H1 (cell line): ENCODE measurements at regions not wholly inside any gene's neighbourhood (a gene's known extent, or its start where the extent isn't known, plus 50 kb on each side); places are given as distances from the start of the nearest gene placed in this dataset.

ENCODE experiments used
- CTCF ChIA-PET: fragments of 300-600 bp; sonication (Branson Sonifier 250); formaldehyde crosslinking; loops from one replicate; lab custom pipeline; 2021; ENCODE audit not compliant: partially characterized antibody; lab: Charles Lee
- POLR2A ChIA-PET: fragments of 300-600 bp; sonication (Branson Sonifier 250); formaldehyde crosslinking; loops from one replicate; lab custom pipeline; 2021; ENCODE audit warnings: inconsistent platforms; ENCODE audit not compliant: partially characterized antibody; lab: Charles Lee
- DNase-seq, 2 experiments: peaks; one replicate each; pipeline versions ENCODE4 v3.0.0 to v3.0.0-alpha.2; 2010 to 2022; ENCODE audit warnings: low spot score in 2 of 2, low read depth in 1 of 2, mixed read lengths in 1 of 2
- FAIRE-seq: peaks from 2 replicates; lab custom pipeline; 2011; peaks lifted over from hg19 to GRCh38; lab: Jason Lieb, UNC
- H2AFZ ChIP-seq: 2 replicates; pipeline ENCODE4 v1.8.1; 2012; ENCODE audit warnings: low read length, inconsistent platforms
- H2AK5ac ChIP-seq: 2 replicates; pipeline ENCODE4 v1.6.1; 2013; ENCODE audit warnings: low read depth, low read length
- H2BK120ac ChIP-seq: replicated peaks from 2 replicates; pipeline ENCODE3; 2013; ENCODE audit warnings: low read depth, low read length, inconsistent platforms
- H2BK12ac ChIP-seq: 2 replicates; pipeline ENCODE4 v1.6.1; 2013; ENCODE audit warnings: low read depth, low read length
- H2BK15ac ChIP-seq: 2 replicates; pipeline ENCODE4 v1.6.1; 2013; ENCODE audit warnings: low read length
- H2BK20ac ChIP-seq: 2 replicates; pipeline ENCODE4 v1.6.1; 2013; ENCODE audit warnings: low read length
- H2BK5ac ChIP-seq: 2 replicates; pipeline ENCODE4 v1.6.1; 2013; ENCODE audit warnings: low read depth, low read length
- H3K14ac ChIP-seq: 2 replicates; pipeline ENCODE4 v1.6.1; 2013; ENCODE audit warnings: inconsistent platforms; ENCODE audit not compliant: insufficient read length
- H3K18ac ChIP-seq: 2 replicates; pipeline ENCODE4 v1.6.1; 2013; ENCODE audit warnings: low read length; ENCODE audit errors: extremely low read depth
- H3K23ac ChIP-seq: 2 replicates; pipeline ENCODE4 v1.6.1; 2013; ENCODE audit warnings: inconsistent platforms; ENCODE audit not compliant: insufficient read length
- H3K23me2 ChIP-seq: 2 replicates; pipeline ENCODE4 v1.6.1; 2013; ENCODE audit warnings: low read depth, low read length
- H3K27ac ChIP-seq: 2 replicates; pipeline ENCODE4 v1.6.1; 2011; ENCODE audit warnings: low read depth, low read length, inconsistent platforms
- H3K27me3 ChIP-seq, 4 experiments: replicated peaks in 1 of 4; 1 replicate in 1 of 4; 2 replicates in 3 of 4; pipeline versions ENCODE4 v1.6.1 to v1.8.1; 2011 to 2013; ENCODE audit warnings: low read length in 3 of 4, mild to moderate bottlenecking in 3 of 4, inconsistent platforms in 2 of 4, mixed read lengths in 2 of 4, moderate library complexity in 1 of 4; ENCODE audit not compliant: control insufficient read depth in 3 of 4, insufficient read depth in 3 of 4; ENCODE audit errors: extremely low read depth in 1 of 4
- H3K36me3 ChIP-seq, 4 experiments: 2 replicates each; pipeline versions ENCODE4 v1.6.1 to v1.8.1; 2011 to 2013; ENCODE audit warnings: mild to moderate bottlenecking in 4 of 4, low read length in 3 of 4, moderate library complexity in 2 of 4, control low read depth in 1 of 4, inconsistent platforms in 1 of 4; ENCODE audit not compliant: insufficient read depth in 4 of 4, control insufficient read depth in 2 of 4
- H3K4ac ChIP-seq: replicated peaks from 2 replicates; pipeline ENCODE3; 2013; ENCODE audit warnings: low read length, low read depth, mixed read lengths, inconsistent platforms; ENCODE audit not compliant: insufficient read length
- H3K4me1 ChIP-seq, 4 experiments: replicated peaks in 1 of 4; 1 replicate in 1 of 4; 2 replicates in 3 of 4; pipeline versions ENCODE4 v1.6.1 to v1.8.1; 2011 to 2013; ENCODE audit warnings: low read length in 3 of 4, inconsistent platforms in 2 of 4, mixed read lengths in 1 of 4; ENCODE audit not compliant: insufficient read depth in 4 of 4, control insufficient read depth in 3 of 4
- H3K4me2 ChIP-seq, 2 experiments: 2 replicates each; pipeline versions ENCODE4 v1.6.1 to v1.8.1; 2011 to 2013; ENCODE audit warnings: low read depth in 2 of 2, low read length in 2 of 2, control low read depth in 1 of 2, inconsistent platforms in 1 of 2, mild to moderate bottlenecking in 1 of 2; ENCODE audit not compliant: insufficient read depth in 1 of 2
- H3K4me3 ChIP-seq, 4 experiments: fragments of 200-600, 300-600 bp in 1 of 4; sonication (generic), shearing (Covaris generic), sonication (Bioruptor Twin) in 1 of 4; 2 replicates each; pipeline versions ENCODE4 v1.5.1 to v1.8.1; 2011 to 2016; ENCODE audit warnings: low read length in 4 of 4, low read depth in 3 of 4, control low read depth in 2 of 4, inconsistent platforms in 2 of 4, mild to moderate bottlenecking in 2 of 4, mixed read lengths in 1 of 4, moderate library complexity in 1 of 4; ENCODE audit not compliant: insufficient read depth in 2 of 4; ENCODE audit errors: extremely low read depth in 1 of 4
- H3K56ac ChIP-seq: replicated peaks from 2 replicates; pipeline ENCODE3; 2013; ENCODE audit warnings: low read depth, mild to moderate bottlenecking, mixed read lengths, low read length, inconsistent platforms; ENCODE audit not compliant: insufficient read length
- H3K79me1 ChIP-seq: 2 replicates; pipeline ENCODE4 v1.6.1; 2013; ENCODE audit warnings: low read depth, low read length, control low read depth
- H3K79me2 ChIP-seq, 2 experiments: 2 replicates each; pipeline versions ENCODE4 v1.6.1 to v1.8.1; 2012 to 2013; ENCODE audit warnings: low read length in 2 of 2, mild to moderate bottlenecking in 2 of 2, inconsistent platforms in 1 of 2; ENCODE audit not compliant: insufficient read depth in 2 of 2, control insufficient read depth in 1 of 2
- H3K9ac ChIP-seq, 4 experiments: replicated peaks in 1 of 4; 1 replicate in 1 of 4; 2 replicates in 3 of 4; pipeline versions ENCODE4 v1.6.1 to v1.8.1; 2011 to 2013; ENCODE audit warnings: low read depth in 3 of 4, low read length in 3 of 4, control low read depth in 2 of 4, mild to moderate bottlenecking in 2 of 4, moderate library complexity in 2 of 4, inconsistent platforms in 1 of 4; ENCODE audit errors: extremely low read depth in 1 of 4
- H3K9me3 ChIP-seq, 2 experiments: 2 replicates each; pipeline versions ENCODE4 v1.6.1 to v1.8.1; 2012 to 2013; ENCODE audit warnings: mild to moderate bottlenecking in 2 of 2, moderate library complexity in 2 of 2, control low read depth in 1 of 2, inconsistent platforms in 1 of 2, low read depth in 1 of 2, low read length in 1 of 2, mixed read lengths in 1 of 2; ENCODE audit not compliant: insufficient read depth in 2 of 2
- H4K20me1 ChIP-seq, 2 experiments: replicated peaks in 1 of 2; 2 replicates each; pipeline versions ENCODE3 to v1.8.1; 2011 to 2013; ENCODE audit warnings: inconsistent platforms in 2 of 2, low read length in 2 of 2, mild to moderate bottlenecking in 1 of 2; ENCODE audit not compliant: insufficient read depth in 2 of 2, control insufficient read depth in 1 of 2
- H4K5ac ChIP-seq: 2 replicates; pipeline ENCODE4 v1.6.1; 2013; ENCODE audit warnings: low read length, low read depth, mixed read lengths, inconsistent platforms; ENCODE audit not compliant: insufficient read length
- H4K8ac ChIP-seq: 2 replicates; pipeline ENCODE4 v1.8.0; 2013; ENCODE audit warnings: mild to moderate bottlenecking, moderate library complexity, low read length, inconsistent platforms; ENCODE audit not compliant: insufficient read depth; ENCODE audit errors: extremely low read depth
- H4K91ac ChIP-seq: replicated peaks from 2 replicates; pipeline ENCODE3; 2013; ENCODE audit warnings: low read length, mixed read lengths, inconsistent platforms; ENCODE audit not compliant: insufficient read length
- BACH1 ChIP-seq: IDR thresholded peaks from 2 replicates; pipeline ENCODE4 v1.6.1; 2012; ENCODE audit warnings: low read length, improper control_type of control experiment
- BRCA1 ChIP-seq: IDR thresholded peaks from 2 replicates; pipeline ENCODE4 v1.6.1; 2012; ENCODE audit warnings: low read depth, low read length, improper control_type of control experiment
- HDAC6 ChIP-seq: IDR thresholded peaks from one replicate; pipeline ENCODE4 v1.7.1; 2012; ENCODE audit warnings: low read depth, mild to moderate bottlenecking, inconsistent platforms, low read length, moderate library complexity
- MAFK ChIP-seq: IDR thresholded peaks from 2 replicates; pipeline ENCODE4 v1.6.1; 2012; ENCODE audit warnings: low read depth, mild to moderate bottlenecking, improper control_type of control experiment, low read length
- POU5F1 ChIP-seq: IDR thresholded peaks from 2 replicates; pipeline ENCODE4 v1.6.1; 2011; ENCODE audit warnings: low read depth, mild to moderate bottlenecking, low read length, moderate library complexity
- RBBP5 ChIP-seq: IDR thresholded peaks from 2 replicates; pipeline ENCODE4 v1.7.1; 2012; ENCODE audit warnings: low read depth, mild to moderate bottlenecking, inconsistent platforms, low read length, moderate library complexity, borderline replicate concordance
- SRF ChIP-seq: IDR thresholded peaks from 2 replicates; pipeline ENCODE4 v1.6.1; 2011; ENCODE audit warnings: mild to moderate bottlenecking, low read depth, low read length, moderate library complexity
- WGBS, 2 experiments: shearing (Covaris generic) in 1 of 2; methylation state at CpG; one replicate each; pipeline versions ENCODE4 v1.1.6 to v1.1.7; 2013 to 2015; ENCODE audit warnings: low lambda C conversion rate in 2 of 2, mixed read lengths in 2 of 2, inconsistent platforms in 1 of 2, low coverage in 1 of 2, missing lambda C conversion rate in 1 of 2; ENCODE audit not compliant: insufficient replicate concordance in 2 of 2, insufficient coverage in 1 of 2, insufficient read length in 1 of 2; ENCODE audit errors: extremely low coverage in 1 of 2, missing lambda C conversion rate in 1 of 2; 5-methylcytosine and 5-hydroxymethylcytosine counted together

DNA sequence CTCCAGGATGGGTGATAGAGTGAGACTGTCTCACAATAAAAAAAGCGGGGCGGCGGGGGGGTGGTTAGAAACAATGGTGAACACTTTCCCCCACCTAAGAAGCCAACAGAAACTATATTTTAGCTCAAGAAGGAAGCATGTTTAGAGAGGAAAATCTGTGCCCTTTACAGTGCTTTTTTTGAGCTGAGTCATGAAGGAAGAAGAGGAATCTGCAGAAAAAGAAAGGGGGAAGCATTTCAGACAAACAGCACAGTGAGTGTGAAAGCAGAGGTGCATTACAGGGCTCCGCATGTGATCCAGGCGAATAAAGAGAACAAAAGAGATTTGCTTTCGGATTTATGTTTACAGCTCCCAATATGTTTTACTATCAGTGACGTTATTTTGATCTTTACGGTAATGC is 1504.6 kb upstream of the WWC1 start:
- Histone ChIP-seq H3K79me2 (no peaks in the 10 kb centered on the region), H3K23ac (no peak overlapping the region), H3K23me2 (no peaks in the 10 kb centered on the region), H3K36me3 (no peaks in the 10 kb centered on the region), H3K4ac (no peak overlapping the region), H2BK120ac (no peak overlapping the region), H4K20me1 (no peaks in the 10 kb centered on the region), H3K4me1 (no peaks in the 10 kb centered on the region; a peak in 2 of 7 replicates), H2AFZ (peak overlapping the region; percentile 35; the same call in 1 of the 2 replicates), H4K5ac (no peak overlapping the region), H3K27ac (no peak overlapping the region), H3K79me1 (no peaks in the 10 kb centered on the region), H2AK5ac (no peak overlapping the region), H3K27me3 (no peaks in the 10 kb centered on the region; a peak in 1 of 7 replicates), H2BK15ac (no peak overlapping the region), H3K14ac (no peak overlapping the region), H3K56ac (no peak overlapping the region), H3K4me3 (no peak overlapping the region), H2BK5ac (no peak overlapping the region), H3K18ac (no peak overlapping the region), H2BK12ac (no peak overlapping the region), H3K9me3 (peaks cover 0 to 7% of the 10 kb centered on the region in 2 experiments; a peak in 1 of 4 replicates), H3K4me2 (no peak overlapping the region), H2BK20ac (no peak overlapping the region), H4K8ac (no peak overlapping the region), H3K9ac (no peak overlapping the region), H4K91ac (no peak overlapping the region)
- 92% methylated on average over 8 of the region's 8 CpGs; no CpG with 5 or more reads in 1 of the 2 experiments for WGBS, 2 experiments
- ChIA-PET CTCF (no interaction called here), POLR2A (interaction anchor here (1.1 kb wide), 1 partner anchor 18 kb away, joined by 3 read pairs; no protein-coding TSS in a partner anchor)
- FAIRE-seq (no peak), DNase-seq (no peak)
- TF ChIP-seq RBBP5 (no peak), MAFK (peak; percentile 52), BRCA1 (no peak), POU5F1 (no peak), BACH1 (peak; percentile 79), SRF (no peak), HDAC6 (no peak)
